NB4 (cell line): ENCODE measurements at regions not wholly inside any gene's neighbourhood (a gene's known extent, or its start where the extent isn't known, plus 50 kb on each side); places are given as distances from the start of the nearest gene placed in this dataset.

Experiments
- CTCF ChIP-seq: IDR thresholded peaks from one replicate; pipeline ENCODE4 v1.5.1; 2012; ENCODE audit warnings: low read depth, low read length
- MAX ChIP-seq: IDR thresholded peaks from 2 replicates; pipeline ENCODE4 v1.6.1; 2011; ENCODE audit warnings: low read depth, low read length
- POLR2A ChIP-seq: IDR thresholded peaks from 2 replicates; pipeline ENCODE4 v1.6.1; 2011; ENCODE audit warnings: mild to moderate bottlenecking; ENCODE audit not compliant: insufficient read length; ENCODE audit errors: extremely low read depth

- TF ChIP-seq CTCF (no peak), POLR2A (no peak), MAX (no peak)
Observed at GRCh38 chr11:114956566-114956965, 278.2 kb downstream of the NXPE2 start.
